Stimulated activated CD4-positive, alpha-beta T cell treated with anti-CD3 and anti-CD28 coated beads, Interleukin-12 subunit alpha, Interleukin-12 subunit beta, amount 100 ng/mL, for 4 hours (primary cell): ENCODE measurements at regions not wholly inside any gene's neighbourhood (a gene's known extent, or its start where the extent isn't known, plus 50 kb on each side); places are given as distances from the start of the nearest gene placed in this dataset.
"Not testable (repeated sequence)": the region's sequence is repeated elsewhere in the genome, so short reads cannot be mapped to it uniquely, and the experiment has no call there.

ENCODE experiments used
- DNase-seq: peaks from one replicate; pipeline ENCODE4 v3.0.0-alpha.2; 2020

GRCh38 chr6:141753180-141753579, 379.5 kb upstream of the GJE1 start:
- DNase-seq = no peak

DNA sequence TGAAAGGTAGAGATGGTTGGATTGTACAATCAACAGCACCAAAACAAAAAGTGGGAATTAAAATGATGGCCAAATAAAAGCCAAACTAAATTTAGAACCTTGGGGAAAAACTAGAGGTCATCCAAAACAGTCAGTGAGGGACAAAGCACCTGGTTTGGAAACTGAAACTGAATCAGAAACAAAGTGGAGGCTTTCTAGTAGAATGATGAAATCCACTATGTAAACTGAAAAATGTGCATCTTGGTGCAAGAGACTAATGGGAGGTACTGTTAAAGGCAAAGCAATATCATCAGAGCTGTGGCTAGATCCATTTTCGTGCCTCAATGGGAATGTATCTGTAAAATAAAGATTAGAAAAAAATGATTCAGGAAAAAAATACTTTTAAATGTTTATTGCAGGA, 380.0 kb upstream of the GJE1 start:
- no peak for DNase-seq

- not testable (repeated sequence) for DNase-seq
Measured at GRCh38 chr6:141746324-141746723, 386.4 kb upstream of the GJE1 start.

- DNase-seq = no peak
Measured at GRCh38 chr6:141744971-141745370, 387.8 kb upstream of the GJE1 start.

DNA sequence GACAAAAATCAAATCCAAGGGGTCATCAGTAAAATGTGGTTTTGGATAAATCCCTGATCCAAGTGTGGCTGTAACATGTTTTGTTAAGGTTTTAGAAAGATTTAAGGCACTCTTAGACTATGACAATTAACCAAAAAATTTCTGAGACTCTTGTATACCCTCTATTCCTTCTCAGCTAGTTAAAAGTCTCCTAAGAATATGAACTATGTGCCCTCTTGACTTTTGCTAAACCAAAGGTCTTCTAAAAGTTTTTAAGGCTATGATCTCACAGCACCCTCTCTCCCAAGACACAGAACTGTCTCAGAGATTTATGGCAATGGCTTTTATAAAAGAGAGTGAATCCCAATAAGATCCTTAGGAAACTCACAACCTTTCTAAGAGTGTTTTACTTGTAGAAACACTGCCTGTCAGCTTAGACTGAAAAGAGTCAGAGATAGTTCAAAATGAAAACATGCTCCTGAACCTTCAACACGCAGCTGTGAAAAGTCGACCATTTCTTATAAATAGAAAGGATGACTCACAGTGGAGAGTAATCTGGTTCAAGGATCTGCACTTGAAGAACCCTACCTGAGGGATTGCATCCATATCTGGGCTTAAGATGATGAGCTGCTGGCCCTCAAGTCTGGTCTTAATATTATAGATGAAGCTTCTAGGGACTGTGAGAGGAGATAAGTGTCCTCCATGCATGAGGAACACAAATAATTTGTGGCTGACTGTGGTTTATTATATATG, 388.4 kb upstream of the GJE1 start:
- no peak for DNase-seq

DNA sequence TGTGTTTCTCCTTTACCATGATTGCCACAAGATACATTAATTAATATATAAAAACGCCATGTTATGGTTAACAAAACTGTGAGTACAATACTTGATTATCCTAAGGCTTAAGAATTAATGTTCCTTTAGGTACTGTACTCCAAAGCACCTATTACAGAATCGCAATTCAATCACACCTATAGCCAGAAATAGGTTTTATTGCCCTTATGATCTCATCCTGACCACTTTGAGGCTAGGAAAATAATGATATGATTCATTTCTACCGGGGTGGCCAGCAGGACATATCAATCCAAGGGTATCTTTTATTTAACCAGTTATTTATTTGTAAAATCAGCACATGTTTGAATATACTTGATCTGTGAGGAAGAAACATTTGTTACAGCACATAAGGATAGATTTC, 396.6 kb upstream of the GJE1 start:
- DNase-seq = no peak

- no peak for DNase-seq
Measured at GRCh38 chr6:141735126-141735525, 397.6 kb upstream of the GJE1 start.

DNA sequence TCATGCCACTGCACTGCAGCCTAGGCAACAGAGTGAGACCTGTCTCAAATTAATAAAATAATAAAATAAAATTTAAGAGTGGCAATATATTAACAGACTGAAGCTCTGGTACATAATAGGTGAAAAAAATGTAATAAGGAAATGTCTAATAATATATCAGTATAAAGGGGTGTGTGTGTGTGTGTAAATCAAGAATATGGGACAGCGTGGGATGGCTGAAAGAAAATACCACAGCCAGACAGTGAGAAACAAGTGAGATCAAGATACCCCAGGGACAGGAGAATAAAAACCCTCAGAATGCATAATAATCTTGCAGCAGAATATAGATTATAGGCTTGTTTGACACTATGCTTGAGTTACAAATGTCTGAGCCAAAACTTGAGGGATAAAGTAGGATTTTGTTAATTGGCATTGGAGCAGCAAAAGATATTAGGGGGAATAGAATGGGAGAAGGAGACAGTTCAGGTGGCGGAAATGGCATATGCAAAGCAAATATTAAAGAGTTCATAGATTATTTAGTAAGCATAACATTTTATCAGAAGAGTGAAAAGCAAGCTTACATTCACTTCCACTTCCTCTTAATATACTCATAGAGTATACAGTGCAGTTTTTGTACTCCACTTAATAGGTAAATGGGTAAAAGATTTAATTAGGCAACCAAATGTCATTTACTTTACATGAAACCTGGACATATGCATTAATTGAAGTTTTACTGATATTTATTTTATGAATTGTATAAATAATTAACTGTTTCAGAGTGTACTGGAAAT, 398.5 kb upstream of the GJE1 start:
- DNase-seq = no peak

- DNase-seq = no peak
Measured at GRCh38 chr6:141729146-141729545, 403.6 kb upstream of the GJE1 start.

DNA sequence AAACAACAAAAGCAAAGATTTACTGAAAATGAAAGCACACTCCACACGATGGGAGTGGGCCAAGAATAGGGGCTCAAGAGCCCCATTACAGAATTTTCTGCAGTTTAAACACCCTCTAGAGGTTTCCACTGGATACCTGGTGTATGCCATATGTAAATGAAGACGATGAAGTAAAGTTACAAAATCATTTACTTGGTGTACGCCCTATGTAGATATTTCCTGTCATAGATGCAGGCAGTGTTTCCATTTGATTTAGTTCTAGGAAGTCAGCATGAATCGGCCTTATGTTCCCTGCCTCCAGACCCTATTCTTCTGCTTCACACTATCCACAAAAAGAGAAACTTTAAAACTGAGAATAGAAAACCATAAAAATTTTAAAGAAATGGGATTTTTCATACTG, 404.4 kb upstream of the GJE1 start:
- no peak for DNase-seq

- no peak for DNase-seq
Measured at GRCh38 chr6:141726248-141726647, 406.5 kb upstream of the GJE1 start.

DNA sequence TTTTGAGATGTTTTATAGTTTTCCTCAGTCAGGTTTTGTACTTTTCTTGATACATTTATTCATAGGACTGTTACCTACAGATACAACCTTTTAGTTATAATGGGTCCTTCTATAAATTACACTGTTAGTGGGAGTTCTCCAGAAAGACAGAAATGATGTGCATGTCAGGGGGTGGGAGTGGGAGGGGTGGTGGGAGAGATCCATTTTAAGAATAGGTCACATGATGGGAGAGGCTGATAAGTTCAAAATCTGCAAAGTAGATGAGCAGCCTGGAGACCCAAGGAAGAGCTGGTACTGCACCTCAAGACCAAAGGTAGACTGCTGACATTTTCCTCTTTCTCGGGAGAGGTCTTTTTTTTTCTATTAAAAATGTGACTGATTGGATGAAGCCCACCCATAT, 408.0 kb upstream of the GJE1 start:
- no peak for DNase-seq

- no peak for DNase-seq
Measured at GRCh38 chr6:141719476-141719875, 413.2 kb upstream of the GJE1 start.

DNA sequence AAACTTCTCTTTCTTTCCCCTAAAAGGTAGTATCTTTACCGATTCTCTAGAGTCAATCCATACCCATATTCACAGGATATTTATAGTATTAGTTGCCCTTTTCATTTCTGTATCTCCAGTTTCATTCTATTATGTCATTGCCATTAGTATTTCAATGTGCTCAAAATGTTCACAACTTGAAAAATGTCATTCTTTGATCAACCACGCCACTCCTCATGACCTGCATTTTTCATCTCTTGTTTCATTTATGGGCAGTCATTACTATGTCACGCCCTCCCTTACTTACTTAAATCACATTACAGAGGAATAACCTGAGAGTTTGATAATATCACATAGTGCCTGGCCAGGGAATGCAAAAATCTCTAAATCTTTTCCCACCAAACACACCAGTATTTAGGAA, 427.3 kb upstream of the GJE1 start:
- DNase-seq = no peak

GRCh38 chr6:141704151-141704550, 428.6 kb upstream of the GJE1 start:
- no peak for DNase-seq

GRCh38 chr6:141701732-141702131, 431.0 kb upstream of the GJE1 start:
- DNase-seq = no peak

DNA sequence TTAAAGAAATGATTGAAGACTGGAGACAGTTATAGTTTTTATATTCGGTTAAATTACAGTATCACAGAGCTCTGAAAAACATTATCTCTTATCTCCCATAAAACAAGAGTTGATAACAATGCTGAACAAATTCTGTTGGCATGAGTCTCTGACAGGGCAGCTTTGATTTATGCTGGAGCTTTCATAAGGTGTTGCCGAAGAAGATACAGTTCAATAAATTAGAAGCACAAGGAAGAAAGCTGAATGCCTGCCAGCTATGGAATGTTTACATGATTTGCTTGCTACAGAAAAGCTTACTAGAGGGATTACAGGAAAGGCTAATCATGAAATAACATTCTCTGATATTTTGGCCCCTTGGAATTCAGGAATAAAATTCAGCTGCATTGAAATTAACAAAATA, 431.9 kb upstream of the GJE1 start:
- no peak for DNase-seq

DNA sequence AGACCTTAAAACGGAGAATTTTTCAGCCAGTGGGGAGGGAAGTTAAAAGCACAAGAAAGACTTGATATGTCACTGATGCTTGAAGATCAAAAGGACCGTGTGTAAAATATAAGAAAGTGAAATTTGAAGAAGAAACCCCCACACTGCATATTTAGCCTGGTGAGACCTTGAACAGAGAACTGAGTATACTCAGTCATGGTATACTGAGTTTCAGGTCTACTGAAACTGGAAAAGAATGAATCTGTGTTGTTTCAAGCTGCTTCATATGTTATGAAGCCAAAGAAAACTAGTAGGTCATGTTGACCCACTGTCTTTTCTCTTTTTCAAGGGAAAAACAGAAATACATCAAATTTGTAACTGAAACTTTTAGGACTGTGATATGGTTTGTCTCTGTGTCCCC, 443.8 kb upstream of the GJE1 start:
- DNase-seq = no peak

DNA sequence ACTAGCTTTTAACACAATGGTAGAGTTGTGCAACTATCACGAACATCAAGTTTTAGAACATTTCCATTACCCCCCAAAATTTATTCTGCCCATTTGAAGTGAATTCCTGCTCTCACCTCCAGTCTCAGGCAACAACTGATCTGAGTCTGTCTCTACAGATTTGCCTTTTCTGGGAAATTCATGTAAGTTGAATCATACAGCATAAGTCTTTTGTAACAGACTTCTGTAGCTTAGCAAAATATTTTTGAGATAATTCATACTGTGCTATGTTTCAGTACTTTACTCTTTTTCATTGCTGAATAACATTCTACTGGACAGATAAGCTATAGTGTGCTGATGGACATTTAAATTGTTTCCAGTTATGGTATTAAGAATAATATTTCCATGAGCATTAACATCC, 447.3 kb upstream of the GJE1 start:
- DNase-seq = no peak

- DNase-seq = no peak
Measured at GRCh38 chr6:141682391-141682790, 450.3 kb upstream of the GJE1 start.

DNA sequence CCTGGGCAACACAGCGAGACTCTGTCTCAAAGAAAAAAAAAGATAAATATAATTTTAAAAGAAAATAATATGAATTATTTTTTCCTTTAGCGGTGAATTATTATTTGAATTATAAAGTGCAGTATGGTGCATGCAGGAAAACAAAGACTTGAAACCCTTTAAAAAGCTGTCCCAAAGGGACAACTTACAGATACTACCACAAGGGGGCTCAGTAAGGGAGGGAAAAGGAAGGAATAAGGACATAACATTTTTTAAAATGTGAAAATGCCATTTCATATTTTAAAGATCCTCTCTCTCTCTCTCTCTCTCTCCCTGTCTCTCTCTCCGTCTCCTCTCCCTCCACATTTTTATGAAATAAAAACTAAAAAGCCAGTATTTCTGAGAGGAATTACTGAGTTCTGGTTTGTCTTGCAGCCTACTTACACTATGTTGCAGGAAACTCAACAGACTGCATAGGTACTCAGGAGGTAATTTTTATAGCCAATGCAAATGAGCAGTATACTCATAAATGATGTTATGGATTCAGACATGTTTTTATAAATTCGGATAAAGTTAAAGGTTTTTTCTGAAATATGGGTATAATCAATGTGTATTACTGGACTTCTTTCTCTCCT, 455.0 kb upstream of the GJE1 start:
- no peak for DNase-seq

- DNase-seq = no peak
Measured at GRCh38 chr6:141675957-141676356, 456.8 kb upstream of the GJE1 start.

DNA sequence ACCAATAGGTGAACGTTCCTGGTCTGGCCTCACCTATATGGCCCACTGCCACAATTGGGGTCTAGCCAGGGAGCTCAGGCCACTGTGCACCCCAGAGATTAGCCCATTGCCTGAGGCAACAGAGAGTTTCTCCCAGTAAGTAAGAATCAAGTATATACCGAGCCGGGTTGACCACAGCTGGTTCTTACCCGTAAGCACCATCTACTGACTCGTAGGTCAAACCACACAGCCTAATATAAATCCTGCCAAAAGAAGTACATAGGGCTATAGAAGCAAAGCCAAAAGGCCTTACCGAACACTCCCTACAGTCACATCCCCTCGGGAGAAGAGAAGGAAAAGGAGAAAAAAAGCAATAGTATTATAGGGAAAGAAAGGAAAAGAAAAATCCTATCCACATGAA, 463.6 kb upstream of the GJE1 start:
- no peak for DNase-seq

DNA sequence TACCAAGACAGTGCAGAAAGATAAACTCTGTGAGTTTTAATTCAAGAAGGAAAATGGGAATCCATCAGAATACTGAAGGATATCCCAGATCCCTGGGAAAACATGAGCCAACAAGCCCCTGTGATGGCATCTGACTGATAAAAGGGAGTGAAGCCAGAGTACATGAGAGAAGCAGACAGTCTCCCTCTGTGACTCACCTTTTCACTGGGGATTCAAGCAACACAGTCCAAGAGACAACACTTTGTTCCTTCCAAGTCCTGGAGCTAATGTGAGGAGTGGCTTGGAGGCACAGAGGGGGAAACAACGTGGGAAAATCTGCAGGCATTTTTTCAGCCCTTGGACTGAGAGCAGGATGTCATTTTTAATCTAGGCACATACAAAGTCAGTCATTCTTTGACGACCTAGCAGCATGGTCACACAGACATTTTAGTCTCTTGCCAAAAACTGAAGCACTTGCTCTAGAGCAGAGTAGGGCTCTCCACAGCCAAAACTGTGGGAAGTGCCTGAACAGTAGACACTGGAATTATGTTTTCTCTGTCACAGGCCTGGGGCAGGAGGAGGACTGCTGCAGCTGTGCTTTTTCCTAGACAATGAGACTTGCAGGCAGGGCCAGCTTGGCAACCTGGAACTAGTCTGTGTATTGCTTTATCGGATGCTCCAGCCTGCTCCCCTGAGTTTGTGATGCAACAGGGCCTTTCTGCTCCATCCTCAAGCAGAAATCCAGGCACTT, 465.0 kb upstream of the GJE1 start:
- no peak for DNase-seq
